ENCODE measurements at regions not wholly inside any gene's neighbourhood (a gene's known extent, or its start where the extent isn't known, plus 50 kb on each side); places are given as distances from the start of the nearest gene placed in this dataset.

DNA sequence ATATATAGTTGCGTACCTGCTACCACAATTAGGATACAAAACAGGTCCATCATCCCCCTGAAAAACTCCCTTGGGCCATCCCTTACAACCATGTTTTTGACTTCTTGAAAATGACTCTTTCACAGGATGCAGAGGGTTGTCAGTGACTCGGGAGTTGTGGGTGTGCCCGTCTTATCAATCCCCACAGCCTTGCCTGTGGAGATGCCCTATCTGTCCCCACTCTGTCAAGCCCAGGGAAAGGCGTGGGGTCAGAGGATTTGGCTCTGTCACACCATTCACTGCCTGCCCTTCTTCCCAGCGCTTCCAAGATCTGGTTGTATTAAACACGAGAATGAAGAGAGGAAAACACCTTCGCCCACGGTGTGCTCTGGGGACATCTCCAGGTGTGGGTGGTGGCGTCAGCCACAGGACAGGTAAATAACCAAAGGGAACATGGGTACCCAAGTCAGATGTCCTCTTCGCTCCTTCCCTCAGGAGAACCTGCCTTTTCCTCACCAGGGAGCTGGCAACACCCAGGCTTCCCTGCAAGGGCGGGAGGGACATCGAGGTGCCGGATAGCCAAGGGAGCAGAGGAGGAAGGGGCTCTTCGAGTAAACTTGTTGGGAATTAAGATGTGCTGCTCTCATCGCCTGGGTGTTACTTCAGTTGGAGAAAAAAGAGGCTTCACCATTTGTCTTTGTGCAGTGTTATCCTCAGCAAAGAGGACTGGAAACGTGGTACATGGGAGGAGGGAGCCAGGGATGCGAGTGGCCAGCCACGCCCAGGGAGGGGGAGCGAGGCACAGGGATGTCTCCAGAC, 100.3 kb downstream of the B3GNT2 start:
- TF ChIP-seq, protein P1, sequence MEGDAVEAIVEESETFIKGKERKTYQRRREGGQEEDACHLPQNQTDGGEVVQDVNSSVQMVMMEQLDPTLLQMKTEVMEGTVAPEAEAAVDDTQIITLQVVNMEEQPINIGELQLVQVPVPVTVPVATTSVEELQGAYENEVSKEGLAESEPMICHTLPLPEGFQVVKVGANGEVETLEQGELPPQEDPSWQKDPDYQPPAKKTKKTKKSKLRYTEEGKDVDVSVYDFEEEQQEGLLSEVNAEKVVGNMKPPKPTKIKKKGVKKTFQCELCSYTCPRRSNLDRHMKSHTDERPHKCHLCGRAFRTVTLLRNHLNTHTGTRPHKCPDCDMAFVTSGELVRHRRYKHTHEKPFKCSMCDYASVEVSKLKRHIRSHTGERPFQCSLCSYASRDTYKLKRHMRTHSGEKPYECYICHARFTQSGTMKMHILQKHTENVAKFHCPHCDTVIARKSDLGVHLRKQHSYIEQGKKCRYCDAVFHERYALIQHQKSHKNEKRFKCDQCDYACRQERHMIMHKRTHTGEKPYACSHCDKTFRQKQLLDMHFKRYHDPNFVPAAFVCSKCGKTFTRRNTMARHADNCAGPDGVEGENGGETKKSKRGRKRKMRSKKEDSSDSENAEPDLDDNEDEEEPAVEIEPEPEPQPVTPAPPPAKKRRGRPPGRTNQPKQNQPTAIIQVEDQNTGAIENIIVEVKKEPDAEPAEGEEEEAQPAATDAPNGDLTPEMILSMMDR (IDR thresholded peaks at IDR 0.05; ENCODE audit: low read depth, low read length) = no peak
- H3K4me3 ChIP-seq (ENCODE audit: low read depth, low read length) = no peak overlapping the region

DNA sequence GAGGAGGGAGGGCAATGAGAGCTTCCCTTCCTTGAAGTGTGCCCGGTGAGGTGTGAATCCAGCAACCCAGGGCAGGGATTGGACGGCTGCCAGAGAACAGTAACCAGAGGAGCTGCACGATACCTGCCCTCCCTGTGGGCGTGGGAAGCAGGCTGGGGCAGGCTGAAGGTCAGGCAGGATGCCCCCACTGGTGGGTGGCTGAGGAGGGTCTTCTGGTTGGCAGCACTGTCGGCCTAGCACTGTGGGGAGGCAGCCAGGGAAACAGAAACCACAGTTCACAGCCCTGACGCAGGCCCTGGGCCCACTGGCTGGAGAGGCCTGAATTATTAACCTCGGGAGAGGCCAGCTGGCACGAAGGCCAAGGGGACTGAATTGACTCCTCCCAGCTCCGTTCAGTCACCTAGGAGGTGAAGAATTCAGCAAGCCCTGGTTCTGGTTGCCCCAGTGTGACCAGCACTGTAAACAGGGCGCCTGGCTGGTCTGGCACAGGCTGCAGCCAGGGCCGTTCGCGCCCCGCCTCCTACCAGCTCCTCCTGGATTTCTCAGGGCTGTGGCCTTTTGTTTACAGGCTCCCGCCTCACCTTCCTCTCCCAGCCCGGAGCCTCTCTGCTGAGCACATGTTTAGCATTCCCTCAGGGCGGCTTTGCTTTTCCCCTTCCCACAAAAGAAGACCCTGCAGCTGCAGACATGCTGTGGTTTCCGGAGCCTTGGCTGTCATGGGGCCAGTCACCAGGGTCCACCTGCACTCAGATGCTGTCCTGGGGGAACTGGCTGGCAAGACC, 97.8 kb downstream of the B3GNT2 start:
- TF ChIP-seq, protein P1 (IDR thresholded peaks at IDR 0.05; ENCODE audit: low read depth, low read length) = no peak
- no peak overlapping the region for H3K4me3 ChIP-seq (ENCODE audit: low read depth, low read length)

DNA sequence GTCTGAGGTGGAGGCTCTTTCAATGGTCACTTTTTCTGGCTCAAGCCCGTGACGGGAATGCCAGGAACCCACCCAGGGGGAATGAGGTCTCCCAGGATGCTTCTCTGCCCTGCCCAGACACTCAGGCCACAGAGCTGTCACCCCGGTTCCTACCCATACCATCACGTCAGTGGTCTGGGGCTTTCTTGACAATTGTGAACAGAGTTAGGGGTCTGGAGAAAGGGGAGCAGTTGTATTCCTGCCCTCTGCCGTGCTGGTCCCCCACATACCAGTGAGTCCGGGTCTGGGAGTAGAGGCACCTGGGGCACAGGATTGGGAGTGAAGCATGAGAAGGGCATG, 97.2 kb downstream of the B3GNT2 start:
- H3K4me3 ChIP-seq (ENCODE audit: low read depth, low read length) = no peak overlapping the region
- TF ChIP-seq, protein P1 (IDR thresholded peaks at IDR 0.05; ENCODE audit: low read depth, low read length) = no peak

DNA sequence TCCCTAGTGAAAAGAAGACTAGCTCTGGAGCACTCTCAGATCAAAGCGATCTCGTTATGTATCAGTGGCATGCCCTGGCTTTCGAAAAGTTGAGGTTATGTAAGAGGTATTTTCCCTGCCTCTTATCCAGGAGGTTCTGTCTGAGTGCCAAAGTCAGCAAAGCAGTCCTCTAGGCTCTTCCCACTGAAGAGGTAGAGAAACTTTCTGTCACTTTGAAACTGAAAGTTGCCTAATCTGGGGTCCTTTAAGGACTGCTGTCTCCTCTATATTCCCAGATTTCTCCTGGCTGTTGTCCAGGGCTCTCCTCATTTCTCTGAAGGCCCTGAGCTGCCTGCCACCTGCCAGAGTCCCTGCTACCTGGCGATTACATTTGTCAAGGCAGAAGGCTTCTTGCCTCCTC, 96.3 kb downstream of the B3GNT2 start:
- 0 out of 2 replicates have a peak overlapping the region, but pooled peaks have one; percentile 22 for H3K4me3 ChIP-seq (ENCODE audit: low read depth, low read length)

DNA sequence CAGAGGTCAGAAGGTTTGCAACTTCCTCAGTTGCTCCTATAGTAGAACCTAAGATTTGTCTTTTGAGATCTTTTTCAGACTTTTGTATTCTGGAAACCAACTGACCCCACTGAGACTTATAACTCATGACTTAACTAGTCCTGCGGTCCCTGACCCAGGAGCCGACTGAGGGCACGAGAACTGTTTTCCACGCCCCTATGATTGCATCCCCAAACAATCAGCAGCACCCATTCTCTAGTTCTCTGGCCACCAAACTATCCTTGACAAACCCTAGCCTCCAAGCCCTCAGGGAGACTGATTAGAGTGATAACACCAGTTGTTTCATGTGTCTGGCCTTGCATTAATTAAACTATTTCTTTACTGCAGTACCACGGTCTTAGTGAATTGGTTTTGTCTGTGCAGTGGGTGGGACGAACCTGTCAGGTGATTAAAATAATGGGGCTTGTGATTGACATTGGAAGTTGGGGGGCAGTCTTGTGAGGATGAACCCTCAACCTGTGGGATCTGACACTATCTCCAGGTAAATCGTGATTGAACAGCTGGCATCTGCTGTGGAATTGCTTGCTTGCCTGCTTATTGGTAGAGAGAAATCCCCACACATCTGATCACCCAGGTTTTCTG, 95.7 kb downstream of the B3GNT2 start:
- no peak overlapping the region for H3K4me3 ChIP-seq (ENCODE audit: low read depth, low read length)
- TF ChIP-seq, protein P1 (IDR thresholded peaks at IDR 0.05; ENCODE audit: low read depth, low read length) = no peak

More for the DNA sequence above, 96.3 kb downstream of the B3GNT2 start:
- TF ChIP-seq, protein P1 (IDR thresholded peaks at IDR 0.05; ENCODE audit: low read depth, low read length) = no peak

DNA sequence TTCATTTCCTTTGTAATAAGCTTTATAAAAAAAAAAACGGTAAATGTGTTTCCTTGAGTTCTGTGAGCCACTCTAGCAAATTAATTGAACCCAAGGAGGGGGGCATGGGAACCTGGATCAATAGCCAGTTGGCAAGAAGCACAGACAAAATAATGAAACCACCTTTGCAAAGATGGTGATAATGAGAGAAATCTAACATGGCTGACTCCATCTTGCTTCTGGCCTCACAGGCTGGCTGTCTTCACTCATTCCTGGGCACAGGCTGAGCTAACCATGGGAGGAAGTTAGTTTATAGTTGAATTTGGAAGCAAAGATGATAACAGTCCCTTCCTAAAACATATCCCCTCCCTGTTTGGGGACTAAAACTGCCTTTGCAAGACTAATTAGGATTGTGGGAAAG, 95.1 kb downstream of the B3GNT2 start:
- TF ChIP-seq, protein P1 (IDR thresholded peaks at IDR 0.05; ENCODE audit: low read depth, low read length) = no peak
- H3K4me3 ChIP-seq (ENCODE audit: low read depth, low read length) = no peak overlapping the region
